ENCODE measurements at regions not wholly inside any gene's neighbourhood (a gene's known extent, or its start where the extent isn't known, plus 50 kb on each side); places are given as distances from the start of the nearest gene placed in this dataset.

GRCh38 chr13:62906896-62907295 lies 1491.2 kb upstream of the PCDH20 start:
- TF ChIP-seq CTCF (conservative IDR thresholded peaks at IDR 0.05; ENCODE audit: low read depth in 2 of 2) (no peak), ZNF462 (CRISPR knock-in tag; IDR thresholded peaks at IDR 0.05) (no peak), EZH2 (IDR thresholded peaks at IDR 0.05; ENCODE audit: low read depth, unreplicated experiment) (no peak), EZH2phosphoT487 (IDR thresholded peaks at IDR 0.05; ENCODE audit: unreplicated experiment) (no peak), JUNB (IDR thresholded peaks at IDR 0.05; ENCODE audit: unreplicated experiment) (no peak), POLR2AphosphoS5 (IDR thresholded peaks at IDR 0.05; ENCODE audit: low read depth) (no peak), ZNF331 (CRISPR knock-in tag; IDR thresholded peaks at IDR 0.05; ENCODE audit: low read depth) (no peak)

Data from GM23338 (cell line).